Liver (tissue), 3 donors: ENCODE measurements at regions not wholly inside any gene's neighbourhood (a gene's known extent, or its start where the extent isn't known, plus 50 kb on each side); places are given as distances from the start of the nearest gene placed in this dataset.

Experiments used
- CTCF ChIP-seq: fragments of 150-350 bp; IDR thresholded peaks from 2 replicates; pipeline ENCODE4 v1.5.1; 2017; ENCODE audit warnings: improper control_type of control experiment, low read depth, low read length; ENCODE audit not compliant: missing input control
- GABPA ChIP-seq, 2 donors: IDR thresholded peaks in 1 of 2; conservative IDR thresholded peaks in 1 of 2; 2 replicates each; pipeline ENCODE4 v1.6.1; 2016; ENCODE audit warnings: antibody characterized with exemption in 2 of 2, mild to moderate bottlenecking in 1 of 2, moderate library complexity in 1 of 2
- RAD21 ChIP-seq, 2 donors: IDR thresholded peaks; 2 replicates each; pipeline ENCODE4 v1.6.1; 2016; ENCODE audit warnings: antibody characterized with exemption in 2 of 2, mild to moderate bottlenecking in 2 of 2
- RXRA ChIP-seq, 2 donors: IDR thresholded peaks; 2 replicates each; pipeline ENCODE4 v1.6.1; 2017 to 2018; ENCODE audit warnings: antibody characterized with exemption in 2 of 2, mild to moderate bottlenecking in 1 of 2
- TAF1 ChIP-seq: conservative IDR thresholded peaks from 2 replicates; pipeline ENCODE4 v1.6.1; 2016; ENCODE audit warnings: antibody characterized with exemption, mild to moderate bottlenecking
- TF ChIP-seq, protein P1 (sequence below): IDR thresholded peaks from 2 replicates; pipeline ENCODE4 v1.6.1; 2016; ENCODE audit warnings: antibody characterized with exemption
- donor health status: healthy.
- donor health status: healthy.

DNA sequence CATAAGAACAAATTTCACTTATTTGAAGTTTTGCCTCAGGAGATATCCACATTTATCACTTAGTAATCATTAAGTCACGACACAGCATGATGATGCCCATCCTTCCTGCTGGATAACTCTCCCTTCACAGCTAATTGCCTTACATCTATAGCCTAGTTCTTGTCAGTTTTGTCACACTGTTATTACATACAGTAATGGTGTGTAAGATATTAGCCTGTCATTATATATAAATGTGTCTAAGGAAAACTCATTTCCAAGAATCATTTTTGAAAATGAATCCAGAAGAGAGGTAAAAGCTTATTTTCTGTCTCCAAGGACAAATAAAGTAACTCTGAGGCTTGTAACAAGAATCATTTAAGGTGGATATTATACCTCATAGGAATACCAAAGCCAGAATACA, 193.2 kb upstream of the ARID2 start:
- TF ChIP-seq CTCF (no peak), RAD21 (IDR thresholded peaks at IDR 0.05) (no peak), TAF1 (no peak), GABPA (IDR thresholded peaks at IDR 0.05 in 1 of 2, conservative IDR thresholded peaks at IDR 0.05 in 1 of 2) (no peak), RXRA (IDR thresholded peaks at IDR 0.05) (no peak)
- TF ChIP-seq, protein P1, sequence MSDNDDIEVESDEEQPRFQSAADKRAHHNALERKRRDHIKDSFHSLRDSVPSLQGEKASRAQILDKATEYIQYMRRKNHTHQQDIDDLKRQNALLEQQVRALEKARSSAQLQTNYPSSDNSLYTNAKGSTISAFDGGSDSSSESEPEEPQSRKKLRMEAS, result no peak
